Left lung (tissue), 4 donors: ENCODE measurements at regions not wholly inside any gene's neighbourhood (a gene's known extent, or its start where the extent isn't known, plus 50 kb on each side); places are given as distances from the start of the nearest gene placed in this dataset.

Experiments used
- ATAC-seq: fragments of 200-7000 bp; cut with Tn5 transposase; one replicate; pipeline ENCODE4 v1.9.1; 2020; ENCODE audit warnings: moderate library complexity
- DNase-seq, 4 donors: peaks; one replicate each; pipeline ENCODE4 v3.0.0-alpha.2; 2013 to 2020
- H3K27ac ChIP-seq, 2 donors: fragments of 200-600 bp; sonication (generic) in 1 of 2; one replicate each; pipeline versions ENCODE4 v1.5.0 to v1.8.0; 2020 to 2021
- H3K27me3 ChIP-seq, 2 donors: fragments of 200-600 bp; sonication (generic) in 1 of 2; one replicate each; pipeline versions ENCODE4 v1.5.0 to v1.8.0; 2020 to 2021
- H3K36me3 ChIP-seq, 2 donors: fragments of 200-600 bp; sonication (generic) in 1 of 2; one replicate each; pipeline versions ENCODE4 v1.5.0 to v1.8.0; 2020 to 2021
- H3K4me1 ChIP-seq, 2 donors: fragments of 200-600 bp; one replicate each; pipeline ENCODE4 v1.8.0; 2021
- H3K4me3 ChIP-seq, 2 donors: fragments of 200-600 bp; sonication (generic) in 1 of 2; one replicate each; pipeline versions ENCODE4 v1.5.0 to v1.8.0; 2020 to 2021; ENCODE audit warnings: mild to moderate bottlenecking in 1 of 2
- H3K9me3 ChIP-seq, 2 donors: fragments of 200-600 bp; sonication (generic) in 1 of 2; one replicate each; pipeline versions ENCODE4 v1.5.0 to v1.8.0; 2020 to 2021
- intact Hi-C, 2 donors: fragments of 100-400 bp; cut with DNase I; formaldehyde crosslinking; loops; one replicate each; pipeline versions ENCODE4 v1.11.2 to v1.14.2; 2022
- TF ChIP-seq, protein P1 (sequence below), 2 donors: fragments of 200-600 bp; sonication (generic) in 1 of 2; IDR thresholded peaks; one replicate each; pipeline versions ENCODE4 v1.5.0 to v1.8.0; 2021; ENCODE audit warnings: antibody characterized with exemption in 2 of 2
- donor health status: DM: no; HTN: yes; CAD: no.
- donor health status: DM: no; HTN: no; CAD: no.

- Histone ChIP-seq H3K4me3 (no peak overlapping the region), H3K4me1 (no peaks in the 10 kb centered on the region), H3K9me3 (no peaks in the 10 kb centered on the region), H3K36me3 (no peaks in the 10 kb centered on the region), H3K27me3 (no peaks in the 10 kb centered on the region), H3K27ac (no peak overlapping the region)
- TF ChIP-seq, protein P1, sequence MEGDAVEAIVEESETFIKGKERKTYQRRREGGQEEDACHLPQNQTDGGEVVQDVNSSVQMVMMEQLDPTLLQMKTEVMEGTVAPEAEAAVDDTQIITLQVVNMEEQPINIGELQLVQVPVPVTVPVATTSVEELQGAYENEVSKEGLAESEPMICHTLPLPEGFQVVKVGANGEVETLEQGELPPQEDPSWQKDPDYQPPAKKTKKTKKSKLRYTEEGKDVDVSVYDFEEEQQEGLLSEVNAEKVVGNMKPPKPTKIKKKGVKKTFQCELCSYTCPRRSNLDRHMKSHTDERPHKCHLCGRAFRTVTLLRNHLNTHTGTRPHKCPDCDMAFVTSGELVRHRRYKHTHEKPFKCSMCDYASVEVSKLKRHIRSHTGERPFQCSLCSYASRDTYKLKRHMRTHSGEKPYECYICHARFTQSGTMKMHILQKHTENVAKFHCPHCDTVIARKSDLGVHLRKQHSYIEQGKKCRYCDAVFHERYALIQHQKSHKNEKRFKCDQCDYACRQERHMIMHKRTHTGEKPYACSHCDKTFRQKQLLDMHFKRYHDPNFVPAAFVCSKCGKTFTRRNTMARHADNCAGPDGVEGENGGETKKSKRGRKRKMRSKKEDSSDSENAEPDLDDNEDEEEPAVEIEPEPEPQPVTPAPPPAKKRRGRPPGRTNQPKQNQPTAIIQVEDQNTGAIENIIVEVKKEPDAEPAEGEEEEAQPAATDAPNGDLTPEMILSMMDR (IDR thresholded peaks at IDR 0.05) = no peak
- intact Hi-C loops = no loop called here
- DNase-seq = no peak
- ATAC-seq = no peak
Observed at GRCh38 chr1:188930382-188930781, 1547.3 kb downstream of the BRINP3 start.

GRCh38 chr1:188931506-188931905, 1546.2 kb downstream of the BRINP3 start:
- intact Hi-C loops = no loop called here
- no peak for ATAC-seq
- Histone ChIP-seq H3K4me3 (no peak overlapping the region), H3K36me3 (no peaks in the 10 kb centered on the region), H3K4me1 (no peaks in the 10 kb centered on the region), H3K27me3 (no peaks in the 10 kb centered on the region), H3K9me3 (no peaks in the 10 kb centered on the region), H3K27ac (no peak overlapping the region)
- DNase-seq = no peak
- TF ChIP-seq, protein P1 (IDR thresholded peaks at IDR 0.05) = no peak

GRCh38 chr1:188937965-188938551, 1539.6 kb downstream of the BRINP3 start:
- TF ChIP-seq, protein P1 (IDR thresholded peaks at IDR 0.05) = no peak
- Histone ChIP-seq H3K4me3 (no peak overlapping the region), H3K27ac (no peak overlapping the region), H3K27me3 (no peaks in the 10 kb centered on the region), H3K4me1 (no peaks in the 10 kb centered on the region), H3K9me3 (no peaks in the 10 kb centered on the region), H3K36me3 (no peaks in the 10 kb centered on the region)
- DNase-seq = no peak
- ATAC-seq = peak; percentile 64
- intact Hi-C loops = no loop called here

- ATAC-seq = no peak
- intact Hi-C loops = no loop called here
- Histone ChIP-seq H3K27me3 (no peaks in the 10 kb centered on the region), H3K4me3 (no peak overlapping the region), H3K27ac (no peak overlapping the region), H3K9me3 (no peaks in the 10 kb centered on the region), H3K36me3 (no peaks in the 10 kb centered on the region), H3K4me1 (no peaks in the 10 kb centered on the region)
- no peak for DNase-seq
- TF ChIP-seq, protein P1 (IDR thresholded peaks at IDR 0.05) = no peak
Observed at GRCh38 chr1:188941986-188942385, 1535.7 kb downstream of the BRINP3 start.

GRCh38 chr1:188949701-188950100, 1528.0 kb downstream of the BRINP3 start:
- ATAC-seq = no peak
- DNase-seq = no peak
- Histone ChIP-seq H3K4me1 (no peaks in the 10 kb centered on the region), H3K9me3 (no peaks in the 10 kb centered on the region), H3K4me3 (no peak overlapping the region), H3K36me3 (no peaks in the 10 kb centered on the region), H3K27me3 (no peaks in the 10 kb centered on the region), H3K27ac (no peak overlapping the region)
- intact Hi-C loops = no loop called here
- TF ChIP-seq, protein P1 (IDR thresholded peaks at IDR 0.05) = no peak
